Fibroblast of the aortic adventitia (primary cell): ENCODE measurements at regions not wholly inside any gene's neighbourhood (a gene's known extent, or its start where the extent isn't known, plus 50 kb on each side); places are given as distances from the start of the nearest gene placed in this dataset.
"Not testable (repeated sequence)": the region's sequence is repeated elsewhere in the genome, so short reads cannot be mapped to it uniquely, and the experiment has no call there.

Source experiments
- DNase-seq: peaks from one replicate; pipeline ENCODE4 v3.0.0-alpha.2; 2010; ENCODE audit warnings: low read depth
- H3K4me3 ChIP-seq: 2 replicates; pipeline ENCODE4 v1.5.1; 2011; ENCODE audit warnings: low read depth, mild to moderate bottlenecking, control low read depth, low read length, moderate library complexity
- TF ChIP-seq, protein P1 (sequence below): IDR thresholded peaks from 2 replicates; pipeline ENCODE4 v1.5.1; 2011; ENCODE audit warnings: mild to moderate bottlenecking, low read length, control low read depth, inconsistent platforms; ENCODE audit not compliant: insufficient read depth

- DNase-seq: no peak
- TF ChIP-seq, protein P1, sequence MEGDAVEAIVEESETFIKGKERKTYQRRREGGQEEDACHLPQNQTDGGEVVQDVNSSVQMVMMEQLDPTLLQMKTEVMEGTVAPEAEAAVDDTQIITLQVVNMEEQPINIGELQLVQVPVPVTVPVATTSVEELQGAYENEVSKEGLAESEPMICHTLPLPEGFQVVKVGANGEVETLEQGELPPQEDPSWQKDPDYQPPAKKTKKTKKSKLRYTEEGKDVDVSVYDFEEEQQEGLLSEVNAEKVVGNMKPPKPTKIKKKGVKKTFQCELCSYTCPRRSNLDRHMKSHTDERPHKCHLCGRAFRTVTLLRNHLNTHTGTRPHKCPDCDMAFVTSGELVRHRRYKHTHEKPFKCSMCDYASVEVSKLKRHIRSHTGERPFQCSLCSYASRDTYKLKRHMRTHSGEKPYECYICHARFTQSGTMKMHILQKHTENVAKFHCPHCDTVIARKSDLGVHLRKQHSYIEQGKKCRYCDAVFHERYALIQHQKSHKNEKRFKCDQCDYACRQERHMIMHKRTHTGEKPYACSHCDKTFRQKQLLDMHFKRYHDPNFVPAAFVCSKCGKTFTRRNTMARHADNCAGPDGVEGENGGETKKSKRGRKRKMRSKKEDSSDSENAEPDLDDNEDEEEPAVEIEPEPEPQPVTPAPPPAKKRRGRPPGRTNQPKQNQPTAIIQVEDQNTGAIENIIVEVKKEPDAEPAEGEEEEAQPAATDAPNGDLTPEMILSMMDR: no peak
- H3K4me3 ChIP-seq: no peak overlapping the region
These were observed 139.5 kb upstream of the XIST start for GRCh38 chrX:73992019-73992418.

DNA sequence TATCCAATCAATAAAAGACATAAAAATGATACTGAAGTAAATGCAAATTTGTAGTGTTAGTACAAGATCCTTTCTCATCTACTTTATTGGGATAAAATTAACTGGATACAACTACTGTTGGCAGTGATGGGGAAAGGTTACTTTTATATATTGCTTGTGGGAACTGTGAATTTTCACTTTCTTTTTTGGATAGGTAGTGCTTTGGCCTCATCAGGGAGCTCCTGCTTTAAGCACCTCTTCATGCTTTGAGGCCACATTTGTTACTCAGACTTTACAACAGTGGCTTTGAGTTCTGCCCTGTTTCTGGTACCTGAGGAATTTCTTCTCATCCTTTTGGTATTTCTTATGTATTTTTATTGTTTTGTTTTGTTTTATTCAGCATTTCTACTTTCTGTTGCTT lies 134.7 kb upstream of the XIST start:
- TF ChIP-seq, protein P1: no peak
- H3K4me3 ChIP-seq: no peak overlapping the region
- no peak for DNase-seq

DNA sequence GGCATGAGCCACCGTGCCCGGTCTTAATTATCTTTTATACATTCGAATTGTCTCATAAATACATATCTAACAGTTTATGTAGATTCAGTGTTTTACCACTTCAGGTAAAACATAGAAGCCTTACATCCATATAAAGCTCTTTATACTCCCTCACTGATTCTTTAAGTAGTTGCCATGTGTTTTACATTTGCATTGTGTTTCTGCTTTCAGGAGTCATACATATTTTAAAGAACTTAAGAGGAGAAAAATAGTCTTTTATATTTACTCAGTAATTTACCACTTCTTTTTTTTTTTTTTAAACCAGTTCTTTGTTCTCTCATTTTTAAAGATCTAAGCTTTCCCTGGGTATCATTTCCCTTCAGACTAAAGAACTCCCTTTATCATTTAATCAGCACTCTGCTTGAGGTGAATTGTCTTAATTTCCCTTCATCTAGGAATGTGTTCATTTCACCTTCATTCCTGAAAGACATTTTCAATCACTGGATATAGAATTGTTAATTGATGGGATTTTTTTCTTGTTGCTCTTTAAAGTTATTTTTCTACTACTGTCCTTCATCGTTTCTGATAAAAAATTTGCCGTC lies 127.1 kb upstream of the XIST start:
- no peak overlapping the region for H3K4me3 ChIP-seq
- no peak for DNase-seq
- TF ChIP-seq, protein P1: no peak

DNA sequence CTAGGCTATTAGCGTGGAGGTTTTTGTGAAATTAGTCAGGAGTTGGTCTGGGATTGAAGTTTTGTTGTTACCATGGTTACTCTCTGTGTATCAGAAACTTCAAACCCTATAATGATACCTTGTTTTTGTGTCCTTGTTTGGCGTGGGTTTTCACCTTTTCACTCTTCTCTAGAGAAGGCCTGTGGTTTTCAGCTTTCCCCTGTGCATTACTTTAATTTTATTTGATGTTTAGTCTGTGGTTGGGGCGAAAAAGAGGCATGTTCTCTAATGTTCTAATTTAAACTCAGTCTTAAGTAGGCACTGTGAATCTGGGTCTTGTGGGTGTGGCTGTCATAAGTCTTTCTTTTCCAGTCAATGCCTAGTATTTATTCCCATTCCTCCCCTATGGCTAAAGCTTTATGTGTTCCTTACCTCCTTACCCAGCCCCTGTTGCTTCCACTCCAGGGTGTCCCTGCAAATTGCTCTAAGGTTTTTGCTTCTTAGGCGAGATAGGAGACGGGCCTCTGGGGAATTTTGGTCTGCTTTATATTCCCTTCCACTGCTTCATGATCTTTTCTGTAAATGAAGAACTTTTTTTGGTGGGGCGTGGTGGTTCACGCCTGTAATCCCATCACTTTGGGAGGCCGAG lies 125.1 kb upstream of the XIST start:
- TF ChIP-seq, protein P1: no peak
- no peak overlapping the region for H3K4me3 ChIP-seq
- no peak for DNase-seq

- not testable (repeated sequence) for DNase-seq, H3K4me3 ChIP-seq
These were observed 114.9 kb upstream of the XIST start for GRCh38 chrX:73967461-73967860.

- DNase-seq: no peak
- H3K4me3 ChIP-seq: no peak overlapping the region
- TF ChIP-seq, protein P1: no peak
These were observed 113.3 kb upstream of the XIST start for GRCh38 chrX:73965833-73966232.

DNA sequence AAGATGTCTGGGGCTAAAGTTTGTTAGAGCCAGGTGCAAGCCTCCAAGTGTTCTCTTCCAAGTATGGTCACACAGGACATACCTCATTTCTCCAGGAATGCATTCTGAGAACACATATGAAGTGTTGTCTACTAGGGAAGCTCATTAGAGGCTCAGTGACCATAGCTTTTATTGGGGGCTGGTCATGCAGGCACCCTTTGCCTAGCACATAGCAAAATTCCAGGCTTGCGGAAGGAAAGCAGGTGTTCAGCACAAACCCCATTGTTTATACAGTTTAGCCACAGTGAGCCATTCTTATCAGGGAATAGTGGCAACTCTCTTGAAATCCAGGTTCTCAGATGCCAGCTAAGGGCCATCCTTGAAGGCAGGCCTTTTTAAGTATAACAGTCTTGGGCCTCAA lies 112.1 kb upstream of the XIST start:
- H3K4me3 ChIP-seq: no peak overlapping the region
- DNase-seq: no peak
- TF ChIP-seq, protein P1: no peak
